ENCODE measurements at regions not wholly inside any gene's neighbourhood (a gene's known extent, or its start where the extent isn't known, plus 50 kb on each side); places are given as distances from the start of the nearest gene placed in this dataset.

DNA sequence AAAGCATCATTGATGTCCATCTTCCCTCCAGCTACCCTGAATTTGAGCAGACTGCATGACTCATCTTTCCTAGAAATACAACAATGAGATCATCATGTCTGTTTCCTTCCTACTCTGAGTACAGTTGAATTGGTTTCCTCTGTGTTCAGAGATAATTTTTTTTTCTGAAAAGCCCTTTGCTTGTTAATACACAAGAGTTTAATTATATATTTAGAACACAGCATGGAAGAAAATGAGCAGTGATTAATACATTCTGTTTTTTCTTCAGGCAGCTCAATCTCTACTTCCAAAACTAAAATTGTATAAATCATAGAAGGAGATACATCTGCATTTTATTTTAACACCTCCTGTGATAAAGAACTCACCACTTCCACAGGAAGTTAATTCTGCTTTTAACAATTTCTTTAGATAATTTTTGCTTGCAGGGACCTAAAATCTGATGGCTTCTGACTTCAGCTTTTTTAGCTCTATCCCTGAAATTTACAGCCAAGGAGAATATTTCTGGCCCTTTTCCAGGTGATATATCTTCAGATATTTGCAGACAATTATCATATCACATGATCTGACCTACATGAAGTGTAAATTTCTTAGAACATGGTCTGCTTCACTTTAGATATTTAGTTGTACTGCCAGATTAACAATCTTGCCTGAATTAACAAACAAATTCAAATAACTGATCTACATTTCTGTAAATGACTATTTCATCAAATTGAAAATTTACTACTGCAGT lies 249.0 kb downstream of the TRIB2 start:
- in situ Hi-C loops (cut with HindIII; ENCODE audit: low pct_ligation_motif_present, low sequenced_read_pairs), result no loop called here
- DNase-seq, result peak; percentile 25

GRCh38 chr2:12967804-12968203 lies 251.1 kb downstream of the TRIB2 start:
- in situ Hi-C loops (cut with HindIII; ENCODE audit: low pct_ligation_motif_present, low sequenced_read_pairs), result no loop called here
- DNase-seq, result no peak
- no peaks in the 10 kb centered on the region for H3K27me3 ChIP-seq (replicated peaks)

More for the DNA sequence above, 249.0 kb downstream of the TRIB2 start:
- TF ChIP-seq, protein P1, sequence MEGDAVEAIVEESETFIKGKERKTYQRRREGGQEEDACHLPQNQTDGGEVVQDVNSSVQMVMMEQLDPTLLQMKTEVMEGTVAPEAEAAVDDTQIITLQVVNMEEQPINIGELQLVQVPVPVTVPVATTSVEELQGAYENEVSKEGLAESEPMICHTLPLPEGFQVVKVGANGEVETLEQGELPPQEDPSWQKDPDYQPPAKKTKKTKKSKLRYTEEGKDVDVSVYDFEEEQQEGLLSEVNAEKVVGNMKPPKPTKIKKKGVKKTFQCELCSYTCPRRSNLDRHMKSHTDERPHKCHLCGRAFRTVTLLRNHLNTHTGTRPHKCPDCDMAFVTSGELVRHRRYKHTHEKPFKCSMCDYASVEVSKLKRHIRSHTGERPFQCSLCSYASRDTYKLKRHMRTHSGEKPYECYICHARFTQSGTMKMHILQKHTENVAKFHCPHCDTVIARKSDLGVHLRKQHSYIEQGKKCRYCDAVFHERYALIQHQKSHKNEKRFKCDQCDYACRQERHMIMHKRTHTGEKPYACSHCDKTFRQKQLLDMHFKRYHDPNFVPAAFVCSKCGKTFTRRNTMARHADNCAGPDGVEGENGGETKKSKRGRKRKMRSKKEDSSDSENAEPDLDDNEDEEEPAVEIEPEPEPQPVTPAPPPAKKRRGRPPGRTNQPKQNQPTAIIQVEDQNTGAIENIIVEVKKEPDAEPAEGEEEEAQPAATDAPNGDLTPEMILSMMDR (IDR thresholded peaks at IDR 0.05; ENCODE audit: low read depth, low read length, missing control alignments), result no peak
- no peak overlapping the region for H3K4me3 ChIP-seq (ENCODE audit: low read depth, low read length)
- H3K27ac ChIP-seq, result no peak overlapping the region
- no peaks in the 10 kb centered on the region for H3K36me3 ChIP-seq (replicated peaks)
- H3K27me3 ChIP-seq (replicated peaks), result no peaks in the 10 kb centered on the region

DNA sequence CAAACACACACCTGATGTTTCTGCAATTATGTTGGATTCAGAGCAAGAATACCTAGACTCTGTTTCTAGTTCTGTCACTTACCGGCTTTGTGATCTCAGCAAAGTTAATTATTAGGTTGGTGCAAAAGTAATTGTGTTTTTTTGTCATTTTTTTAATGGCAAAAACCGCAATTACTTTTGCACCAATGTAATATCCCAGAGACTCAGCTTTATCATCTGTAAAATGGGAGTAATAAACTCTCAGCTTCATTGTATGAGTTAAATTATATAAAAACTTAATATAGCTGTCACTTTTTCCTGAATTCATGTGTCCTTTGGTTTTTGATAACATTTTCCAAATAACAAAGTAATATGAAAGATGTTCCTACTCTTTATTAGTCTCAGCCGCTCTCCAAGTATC lies 251.7 kb downstream of the TRIB2 start:
- DNase-seq, result no peak
- Histone ChIP-seq H3K27me3 (replicated peaks) (no peaks in the 10 kb centered on the region), H3K4me3 (ENCODE audit: low read depth, low read length) (no peak overlapping the region), H3K36me3 (replicated peaks) (no peaks in the 10 kb centered on the region), H3K27ac (no peak overlapping the region)
- TF ChIP-seq, protein P1 (IDR thresholded peaks at IDR 0.05; ENCODE audit: low read depth, low read length, missing control alignments), result no peak
- in situ Hi-C loops (cut with HindIII; ENCODE audit: low pct_ligation_motif_present, low sequenced_read_pairs), result no loop called here

More at GRCh38 chr2:12967804-12968203, 251.1 kb downstream of the TRIB2 start:
- H3K36me3 ChIP-seq (replicated peaks), result no peaks in the 10 kb centered on the region
- no peak overlapping the region for H3K27ac ChIP-seq
- H3K4me3 ChIP-seq (ENCODE audit: low read depth, low read length), result no peak overlapping the region
- TF ChIP-seq, protein P1 (IDR thresholded peaks at IDR 0.05; ENCODE audit: low read depth, low read length, missing control alignments), result no peak

DNA sequence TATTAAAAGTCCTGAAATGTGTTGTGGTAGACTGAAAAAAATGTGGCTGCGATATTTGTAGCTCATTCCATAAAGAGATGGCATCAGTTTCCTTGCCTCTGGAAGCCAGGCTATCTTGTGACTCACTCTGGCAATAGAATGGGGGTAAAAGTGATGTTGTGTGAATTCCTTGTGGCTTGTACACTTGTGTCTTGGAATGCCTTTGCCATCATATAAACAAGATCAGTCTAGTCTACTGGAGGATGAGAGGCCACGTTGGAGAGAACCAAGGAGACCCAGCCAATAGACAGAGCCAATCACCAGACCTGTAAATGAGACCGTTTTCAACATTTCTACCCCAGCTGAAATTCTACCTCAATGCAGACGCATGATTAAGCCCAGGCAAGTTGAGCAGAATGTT lies 254.1 kb downstream of the TRIB2 start:
- TF ChIP-seq, protein P1 (IDR thresholded peaks at IDR 0.05; ENCODE audit: low read depth, low read length, missing control alignments), result no peak
- Histone ChIP-seq H3K27me3 (replicated peaks) (no peaks in the 10 kb centered on the region), H3K27ac (no peak overlapping the region), H3K36me3 (replicated peaks) (no peaks in the 10 kb centered on the region), H3K4me3 (ENCODE audit: low read depth, low read length) (no peak overlapping the region)
- peak; percentile 68 for DNase-seq
- in situ Hi-C loops (cut with HindIII; ENCODE audit: low pct_ligation_motif_present, low sequenced_read_pairs), result no loop called here

GRCh38 chr2:12971581-12972365 lies 255.0 kb downstream of the TRIB2 start:
- TF ChIP-seq, protein P1 (IDR thresholded peaks at IDR 0.05; ENCODE audit: low read depth, low read length, missing control alignments), result no peak
- H3K27me3 ChIP-seq (replicated peaks), result no peaks in the 10 kb centered on the region
- in situ Hi-C loops (cut with HindIII; ENCODE audit: low pct_ligation_motif_present, low sequenced_read_pairs), result no loop called here
- H3K36me3 ChIP-seq (replicated peaks), result no peaks in the 10 kb centered on the region
- H3K27ac ChIP-seq, result no peak overlapping the region
- no peak for DNase-seq
- no peak overlapping the region for H3K4me3 ChIP-seq (ENCODE audit: low read depth, low read length)

Measured in brain microvascular endothelial cell (primary cell).